PC-3 (cell line): ENCODE measurements at regions not wholly inside any gene's neighbourhood (a gene's known extent, or its start where the extent isn't known, plus 50 kb on each side); places are given as distances from the start of the nearest gene placed in this dataset.
"Not testable (repeated sequence)": the region's sequence is repeated elsewhere in the genome, so short reads cannot be mapped to it uniquely, and the experiment has no call there.

Experiments used
- ATAC-seq: fragments of 200-7000 bp; cut with Tn5 transposase; 2 replicates; pipeline ENCODE4 v1.9.1; 2020; ENCODE audit warnings: mild to moderate bottlenecking, moderate library complexity
- BruUV-seq: library from RNA; stranded (reverse); fragments of 400-500 nt; replicated peaks from 2 replicates; lab custom pipeline; 2021; lab: Mats Ljungman, UMichigan
- CTCF ChIA-PET: fragments of 300-600 bp; sonication (Branson Sonifier 250); formaldehyde crosslinking; loops from one replicate; lab custom pipeline; 2022; ENCODE audit warnings: antibody characterized with exemption; lab: Charles Lee
- POLR2A ChIA-PET: fragments of 300-600 bp; sonication (Branson Sonifier 250); formaldehyde crosslinking; loops from one replicate; lab custom pipeline; 2022; ENCODE audit warnings: antibody characterized with exemption; ENCODE audit not compliant: unreplicated experiment; lab: Charles Lee
- DNase-seq: peaks from one replicate; pipeline ENCODE4 v3.0.0-alpha.2; 2015
- H2AFZ ChIP-seq: fragments of 300-600 bp; sonication (generic); 2 replicates; pipeline ENCODE4 v1.6.0; 2016; ENCODE audit warnings: antibody characterized with exemption, low read length
- H3F3A ChIP-seq: fragments of 300-600 bp; sonication (generic); one replicate; pipeline ENCODE4 v1.6.0; 2017; ENCODE audit warnings: antibody characterized with exemption, low read length, control low read depth, mild to moderate bottlenecking; ENCODE audit not compliant: unreplicated experiment
- H3K27ac ChIP-seq: fragments of 300-600 bp; sonication (generic); 2 replicates; pipeline ENCODE4 v1.5.1; 2016; ENCODE audit warnings: mild to moderate bottlenecking, low read length
- H3K27me3 ChIP-seq: fragments of 300-600 bp; sonication (generic); 2 replicates; pipeline ENCODE4 v1.6.1; 2016; ENCODE audit warnings: low read length, mixed read lengths
- H3K36me3 ChIP-seq: fragments of 300-600 bp; sonication (generic); 2 replicates; pipeline ENCODE4 v1.6.1; 2016; ENCODE audit warnings: low read depth, mixed run types, low read length, mixed read lengths
- H3K4me1 ChIP-seq: fragments of 300-600 bp; sonication (generic); 2 replicates; pipeline ENCODE4 v1.5.1; 2016; ENCODE audit warnings: low read length; ENCODE audit not compliant: insufficient read depth
- H3K4me2 ChIP-seq: fragments of 300-600 bp; sonication (generic); 2 replicates; pipeline ENCODE4 v1.6.0; 2016; ENCODE audit warnings: low read length
- H3K4me3 ChIP-seq: fragments of 300-600 bp; sonication (generic); 2 replicates; pipeline ENCODE4 v1.5.1; 2016; ENCODE audit warnings: mild to moderate bottlenecking, low read length, mixed read lengths
- H3K79me2 ChIP-seq: fragments of 300-600 bp; sonication (generic); 2 replicates; pipeline ENCODE4 v1.6.1; 2017; ENCODE audit warnings: low read length, mixed read lengths
- H3K9ac ChIP-seq: fragments of 300-600 bp; sonication (generic); 2 replicates; pipeline ENCODE4 v1.6.0; 2016; ENCODE audit warnings: mild to moderate bottlenecking, low read length
- H3K9me2 ChIP-seq: fragments of 300-600 bp; sonication (generic); replicated peaks from 2 replicates; pipeline ENCODE4 v1.6.1; 2016; ENCODE audit warnings: mixed run types, low read length, mixed read lengths
- H3K9me3 ChIP-seq: fragments of 300-600 bp; sonication (generic); 2 replicates; pipeline ENCODE4 v1.6.1; 2016; ENCODE audit warnings: low read length, mixed read lengths
- H4K20me1 ChIP-seq: fragments of 300-600 bp; sonication (generic); 2 replicates; pipeline ENCODE4 v1.6.1; 2016; ENCODE audit warnings: low read length, mixed read lengths
- CTCF ChIP-seq: fragments of 300-600 bp; sonication (generic); conservative IDR thresholded peaks from 2 replicates; pipeline ENCODE4 v1.5.1; 2017; ENCODE audit warnings: antibody characterized with exemption, low read depth, mild to moderate bottlenecking, low read length
- EZH2 ChIP-seq: fragments of 300-600 bp; sonication (generic); IDR thresholded peaks from one replicate; pipeline ENCODE4 v1.6.1; 2017; ENCODE audit warnings: antibody characterized with exemption, mild to moderate bottlenecking, low read length; ENCODE audit not compliant: unreplicated experiment
- EZH2phosphoT487 ChIP-seq: fragments of 300-600 bp; sonication (generic); IDR thresholded peaks from 2 replicates; pipeline ENCODE4 v1.6.1; 2018; ENCODE audit warnings: mild to moderate bottlenecking, antibody characterized with exemption, low read length, borderline replicate concordance
- intact Hi-C: fragments of 100-400 bp; cut with micrococcal nuclease; formaldehyde crosslinking; loops from 2 replicates; pipeline ENCODE4 v1.9.0; 2023

- no peaks in the 10 kb centered on the region for H3K36me3 ChIP-seq
- H3K9me3 ChIP-seq: no peaks in the 10 kb centered on the region
- no peak for DNase-seq
- no peak overlapping the region for H2AFZ ChIP-seq
- no peak overlapping the region for H3K4me2 ChIP-seq
- H3K4me3 ChIP-seq: no peak overlapping the region
- ChIA-PET POLR2A (no interaction called here), CTCF (no interaction called here)
- H3K9ac ChIP-seq: no peak overlapping the region
- no peak overlapping the region for H3K27ac ChIP-seq
- intact Hi-C loops: no loop called here
- no peaks in the 10 kb centered on the region for H3F3A ChIP-seq
- BruUV-seq: no TSS peak
- no peaks in the 10 kb centered on the region for H3K79me2 ChIP-seq
- TF ChIP-seq CTCF (no peak), EZH2phosphoT487 (no peak), EZH2 (no peak)
- no peaks in the 10 kb centered on the region for H3K9me2 ChIP-seq
- H4K20me1 ChIP-seq: no peaks in the 10 kb centered on the region
- H3K27me3 ChIP-seq: peaks cover 37% of the 10 kb centered on the region
- H3K4me1 ChIP-seq: no peaks in the 10 kb centered on the region
- ATAC-seq: no peak
Measured at GRCh38 chr1:101444381-101444780, 207.6 kb downstream of the S1PR1 start.

- Histone ChIP-seq H3K27me3 (peaks cover 32% of the 10 kb centered on the region), H3K79me2 (no peaks in the 10 kb centered on the region), H3K4me1 (no peaks in the 10 kb centered on the region), H3K9me3 (no peaks in the 10 kb centered on the region), H2AFZ (no peak overlapping the region), H3K36me3 (no peaks in the 10 kb centered on the region), H3K4me2 (no peak overlapping the region), H3K4me3 (no peak overlapping the region), H3K9me2 (no peaks in the 10 kb centered on the region), H4K20me1 (no peaks in the 10 kb centered on the region), H3F3A (no peaks in the 10 kb centered on the region), H3K9ac (no peak overlapping the region), H3K27ac (no peak overlapping the region)
- DNase-seq (no peak), ATAC-seq (no peak)
- no peak for TF ChIP-seq EZH2phosphoT487
- TF ChIP-seq CTCF: no peak
- intact Hi-C loops: no loop called here
- BruUV-seq: no TSS peak
- CTCF ChIA-PET: no interaction called here
- POLR2A ChIA-PET: no interaction called here
Measured at GRCh38 chr1:101444873-101445618, 208.2 kb downstream of the S1PR1 start.

- intact Hi-C loops: no loop called here
- CTCF ChIA-PET: no interaction called here
Measured at GRCh38 chr1:101448018-101448417, 211.2 kb downstream of the S1PR1 start.

GRCh38 chr1:101450691-101451090 lies 213.9 kb downstream of the S1PR1 start:
- intact Hi-C loops, H3K9ac ChIP-seq, H4K20me1 ChIP-seq, ATAC-seq, H2AFZ ChIP-seq, H3K36me3 ChIP-seq, BruUV-seq, H3F3A ChIP-seq, DNase-seq, H3K4me3 ChIP-seq, POLR2A ChIA-PET, H3K9me3 ChIP-seq, H3K79me2 ChIP-seq, H3K27ac ChIP-seq, CTCF ChIA-PET, H3K4me1 ChIP-seq, H3K4me2 ChIP-seq, H3K9me2 ChIP-seq: not testable (repeated sequence)
- peaks cover 41% of the 10 kb centered on the region for H3K27me3 ChIP-seq

More at GRCh38 chr1:101448018-101448417, 211.2 kb downstream of the S1PR1 start:
- Histone ChIP-seq H3K36me3 (no peaks in the 10 kb centered on the region), H3K4me2 (no peak overlapping the region), H3K9me3 (no peaks in the 10 kb centered on the region), H2AFZ (no peak overlapping the region), H4K20me1 (no peaks in the 10 kb centered on the region), H3F3A (no peaks in the 10 kb centered on the region), H3K79me2 (no peaks in the 10 kb centered on the region), H3K9ac (no peak overlapping the region), H3K27me3 (peaks cover 21% of the 10 kb centered on the region), H3K4me1 (no peaks in the 10 kb centered on the region), H3K4me3 (no peak overlapping the region), H3K9me2 (no peaks in the 10 kb centered on the region), H3K27ac (no peak overlapping the region)
- POLR2A ChIA-PET: no interaction called here
- BruUV-seq: no TSS peak
- DNase-seq: no peak
- ATAC-seq: no peak
- TF ChIP-seq EZH2phosphoT487 (no peak), EZH2 (no peak), CTCF (no peak)
